Duodenal mucosa (tissue), 2 donors: ENCODE measurements at regions not wholly inside any gene's neighbourhood (a gene's known extent, or its start where the extent isn't known, plus 50 kb on each side); places are given as distances from the start of the nearest gene placed in this dataset.

Experiments
- H3K27ac ChIP-seq: one replicate; pipeline ENCODE4 v1.7.0; 2013; ENCODE audit warnings: low read depth, low read length
- H3K27me3 ChIP-seq, 2 donors: one replicate each; pipeline ENCODE4 v1.7.0; 2013; ENCODE audit warnings: low read length in 2 of 2, control low read depth in 1 of 2; ENCODE audit not compliant: insufficient read depth in 2 of 2, control insufficient read depth in 1 of 2
- H3K36me3 ChIP-seq, 2 donors: one replicate each; pipeline ENCODE4 v1.7.0; 2013; ENCODE audit warnings: low read length in 2 of 2, control low read depth in 1 of 2; ENCODE audit not compliant: insufficient read depth in 2 of 2, control insufficient read depth in 1 of 2
- H3K4me1 ChIP-seq, 2 donors: one replicate each; pipeline ENCODE4 v1.7.0; 2013; ENCODE audit warnings: low read length in 2 of 2, control low read depth in 1 of 2; ENCODE audit not compliant: insufficient read depth in 2 of 2, control insufficient read depth in 1 of 2
- H3K4me3 ChIP-seq, 2 donors: one replicate each; pipeline ENCODE4 v1.7.0; 2013; ENCODE audit warnings: low read length in 2 of 2, low read depth in 1 of 2
- H3K9ac ChIP-seq, 2 donors: one replicate each; pipeline ENCODE4 v1.7.0; 2013; ENCODE audit warnings: low read length in 2 of 2, low read depth in 1 of 2
- H3K9me3 ChIP-seq, 2 donors: one replicate each; pipeline ENCODE4 v1.7.0; 2013; ENCODE audit warnings: low read length in 2 of 2, control low read depth in 1 of 2; ENCODE audit not compliant: control insufficient read depth in 1 of 2

GRCh38 chr2:66966631-66967030 lies 430.5 kb upstream of the ETAA1 start:
- Histone ChIP-seq H3K27me3 (no peaks in the 10 kb centered on the region), H3K4me3 (no peak overlapping the region), H3K27ac (no peak overlapping the region), H3K36me3 (no peaks in the 10 kb centered on the region), H3K4me1 (no peaks in the 10 kb centered on the region), H3K9ac (no peak overlapping the region), H3K9me3 (no peaks in the 10 kb centered on the region)

- H3K36me3 ChIP-seq: no peaks in the 10 kb centered on the region
- no peaks in the 10 kb centered on the region for H3K27me3 ChIP-seq
- H3K4me3 ChIP-seq: no peak overlapping the region
- no peak overlapping the region for H3K27ac ChIP-seq
- H3K4me1 ChIP-seq: no peaks in the 10 kb centered on the region
- H3K9ac ChIP-seq: no peak overlapping the region
- H3K9me3 ChIP-seq: no peaks in the 10 kb centered on the region
Observed at GRCh38 chr2:66968946-66969345, 428.2 kb upstream of the ETAA1 start.

- Histone ChIP-seq H3K27me3 (no peaks in the 10 kb centered on the region), H3K9ac (no peak overlapping the region), H3K36me3 (no peaks in the 10 kb centered on the region), H3K9me3 (no peaks in the 10 kb centered on the region), H3K27ac (no peak overlapping the region), H3K4me1 (no peaks in the 10 kb centered on the region), H3K4me3 (no peak overlapping the region)
Observed at GRCh38 chr2:66981074-66981473, 416.1 kb upstream of the ETAA1 start.

GRCh38 chr2:66982766-66983165 lies 414.4 kb upstream of the ETAA1 start:
- H3K4me1 ChIP-seq: no peaks in the 10 kb centered on the region
- H3K9me3 ChIP-seq: no peaks in the 10 kb centered on the region
- H3K4me3 ChIP-seq: no peak overlapping the region
- H3K27me3 ChIP-seq: no peaks in the 10 kb centered on the region
- no peak overlapping the region for H3K27ac ChIP-seq
- H3K36me3 ChIP-seq: no peaks in the 10 kb centered on the region
- H3K9ac ChIP-seq: no peak overlapping the region

GRCh38 chr2:66984864-66985263 lies 412.3 kb upstream of the ETAA1 start:
- Histone ChIP-seq H3K9me3 (no peaks in the 10 kb centered on the region), H3K27ac (no peak overlapping the region), H3K4me1 (no peaks in the 10 kb centered on the region), H3K4me3 (no peak overlapping the region), H3K27me3 (no peaks in the 10 kb centered on the region), H3K9ac (no peak overlapping the region), H3K36me3 (no peaks in the 10 kb centered on the region)

GRCh38 chr2:66985906-66986305 lies 411.2 kb upstream of the ETAA1 start:
- Histone ChIP-seq H3K27ac (no peak overlapping the region), H3K36me3 (no peaks in the 10 kb centered on the region), H3K9ac (no peak overlapping the region), H3K4me1 (no peaks in the 10 kb centered on the region), H3K4me3 (no peak overlapping the region), H3K27me3 (no peaks in the 10 kb centered on the region), H3K9me3 (no peaks in the 10 kb centered on the region)

GRCh38 chr2:66987733-66988132 lies 409.4 kb upstream of the ETAA1 start:
- Histone ChIP-seq H3K9me3 (no peaks in the 10 kb centered on the region), H3K4me1 (no peaks in the 10 kb centered on the region), H3K27me3 (no peaks in the 10 kb centered on the region), H3K9ac (no peak overlapping the region), H3K36me3 (no peaks in the 10 kb centered on the region), H3K4me3 (no peak overlapping the region), H3K27ac (no peak overlapping the region)

GRCh38 chr2:66994654-66995053 lies 402.5 kb upstream of the ETAA1 start:
- H3K4me1 ChIP-seq: no peaks in the 10 kb centered on the region
- H3K4me3 ChIP-seq: no peak overlapping the region
- H3K9ac ChIP-seq: no peak overlapping the region
- no peak overlapping the region for H3K27ac ChIP-seq
- no peaks in the 10 kb centered on the region for H3K27me3 ChIP-seq
- H3K9me3 ChIP-seq: no peaks in the 10 kb centered on the region
- H3K36me3 ChIP-seq: no peaks in the 10 kb centered on the region

GRCh38 chr2:66995636-66996035 lies 401.5 kb upstream of the ETAA1 start:
- H3K4me1 ChIP-seq: no peaks in the 10 kb centered on the region
- no peak overlapping the region for H3K27ac ChIP-seq
- H3K9ac ChIP-seq: no peak overlapping the region
- no peaks in the 10 kb centered on the region for H3K9me3 ChIP-seq
- H3K36me3 ChIP-seq: no peaks in the 10 kb centered on the region
- H3K27me3 ChIP-seq: no peaks in the 10 kb centered on the region
- H3K4me3 ChIP-seq: no peak overlapping the region

- Histone ChIP-seq H3K9me3 (no peaks in the 10 kb centered on the region), H3K9ac (no peak overlapping the region), H3K27ac (no peak overlapping the region), H3K27me3 (peaks cover 0 to 5% of the 10 kb centered on the region in 2 donors), H3K36me3 (no peaks in the 10 kb centered on the region), H3K4me3 (no peak overlapping the region), H3K4me1 (peaks cover 0 to 5% of the 10 kb centered on the region in 2 donors)
Observed at GRCh38 chr2:67002618-67003371, 394.3 kb upstream of the ETAA1 start.
